Activated T-cell treated with anti-CD3 and anti-CD28 coated beads, Interleukin-2, amount 50 U/mL, for 1 hour (primary cell): ENCODE measurements at regions not wholly inside any gene's neighbourhood (a gene's known extent, or its start where the extent isn't known, plus 50 kb on each side); places are given as distances from the start of the nearest gene placed in this dataset.

ENCODE experiments used
- DNase-seq: peaks from one replicate; pipeline ENCODE4 v3.0.0-alpha.2; 2020

GRCh38 chr11:39288011-39288410 lies 2171.4 kb downstream of the LRRC4C start:
- DNase-seq: no peak

- DNase-seq: no peak
Measured at GRCh38 chr11:39268176-39268690, 2191.2 kb downstream of the LRRC4C start.

GRCh38 chr11:39255648-39256047 lies 2203.8 kb downstream of the LRRC4C start:
- no peak for DNase-seq

GRCh38 chr11:39249566-39250365 lies 2209.7 kb downstream of the LRRC4C start:
- no peak for DNase-seq

- DNase-seq: no peak
Measured at GRCh38 chr11:39247570-39248137, 2211.8 kb downstream of the LRRC4C start.

GRCh38 chr11:39239553-39239952 lies 2219.9 kb downstream of the LRRC4C start:
- DNase-seq: no peak

- DNase-seq: no peak
Measured at GRCh38 chr11:39236916-39237315, 2222.5 kb downstream of the LRRC4C start.

- DNase-seq: no peak
Measured at GRCh38 chr11:39221550-39222138, 2237.8 kb downstream of the LRRC4C start.

- DNase-seq: no peak
Measured at GRCh38 chr11:39220501-39221230, 2238.8 kb downstream of the LRRC4C start.

GRCh38 chr11:39220069-39220468 lies 2239.4 kb downstream of the LRRC4C start:
- no peak for DNase-seq

- no peak for DNase-seq
Measured at GRCh38 chr11:39209981-39210380, 2249.5 kb downstream of the LRRC4C start.

GRCh38 chr11:39205236-39205995 lies 2254.0 kb downstream of the LRRC4C start:
- no peak for DNase-seq

- no peak for DNase-seq
Measured at GRCh38 chr11:39192671-39193070, 2266.8 kb downstream of the LRRC4C start.

- no peak for DNase-seq
Measured at GRCh38 chr11:39190751-39191150, 2268.7 kb downstream of the LRRC4C start.

- no peak for DNase-seq
Measured at GRCh38 chr11:39177678-39178077, 2281.8 kb downstream of the LRRC4C start.

GRCh38 chr11:39174965-39175364 lies 2284.5 kb downstream of the LRRC4C start:
- no peak for DNase-seq

- no peak for DNase-seq
Measured at GRCh38 chr11:39174196-39174595, 2285.3 kb downstream of the LRRC4C start.

- DNase-seq: no peak
Measured at GRCh38 chr11:39165021-39165420, 2294.4 kb downstream of the LRRC4C start.

GRCh38 chr11:39149214-39149613 lies 2310.2 kb downstream of the LRRC4C start:
- DNase-seq: no peak

GRCh38 chr11:39145346-39145745 lies 2314.1 kb downstream of the LRRC4C start:
- DNase-seq: no peak

- DNase-seq: no peak
Measured at GRCh38 chr11:39144351-39145130, 2314.9 kb downstream of the LRRC4C start.

- no peak for DNase-seq
Measured at GRCh38 chr11:39139581-39139980, 2319.9 kb downstream of the LRRC4C start.
